MV-4-11 (cell line): ENCODE measurements at regions not wholly inside any gene's neighbourhood (a gene's known extent, or its start where the extent isn't known, plus 50 kb on each side); places are given as distances from the start of the nearest gene placed in this dataset.
"Not testable (repeated sequence)": the region's sequence is repeated elsewhere in the genome, so short reads cannot be mapped to it uniquely, and the experiment has no call there.

Experiments
- DNase-seq: peaks from one replicate; lab custom pipeline; 2025; lab: John Stamatoyannopoulos, UW

DNA sequence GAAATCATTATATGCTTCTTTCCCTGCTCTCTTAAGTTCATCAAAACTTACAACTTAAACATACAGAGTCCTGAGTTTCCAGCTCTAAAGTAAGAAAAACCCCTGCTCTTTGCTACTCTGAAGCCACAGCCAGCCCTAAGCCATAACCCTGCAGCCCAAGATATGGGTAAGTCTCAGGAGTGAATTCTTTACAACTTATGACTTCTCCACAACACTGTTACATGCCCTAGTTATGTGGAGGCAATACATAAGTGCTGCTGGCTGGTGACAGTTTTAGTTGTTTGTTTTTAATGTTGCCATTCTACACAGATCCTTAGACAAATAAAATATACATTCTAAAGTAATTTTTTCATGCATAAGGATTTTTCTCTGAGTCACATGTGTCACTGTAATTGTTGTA lies 100.2 kb downstream of the FBXO8 start:
- DNase-seq = no peak

DNA sequence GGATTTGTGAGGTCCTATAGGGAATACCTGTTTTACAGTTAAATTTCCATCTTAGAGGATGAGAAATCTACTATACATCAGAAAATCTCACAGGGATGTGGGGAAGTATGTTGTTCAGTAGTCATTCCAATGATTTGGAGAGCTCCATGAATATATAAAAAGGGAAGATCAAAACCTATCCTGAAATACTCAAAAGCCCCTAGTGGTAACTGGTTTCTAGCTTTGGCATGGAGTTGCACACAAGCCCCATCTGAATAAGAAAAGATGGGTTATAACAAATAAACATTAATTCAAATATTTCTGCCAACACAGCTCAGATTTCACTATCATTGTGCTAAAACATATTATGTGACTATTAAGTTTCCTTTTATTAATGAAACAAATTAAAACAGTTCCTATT lies 101.6 kb downstream of the FBXO8 start:
- no peak for DNase-seq

DNA sequence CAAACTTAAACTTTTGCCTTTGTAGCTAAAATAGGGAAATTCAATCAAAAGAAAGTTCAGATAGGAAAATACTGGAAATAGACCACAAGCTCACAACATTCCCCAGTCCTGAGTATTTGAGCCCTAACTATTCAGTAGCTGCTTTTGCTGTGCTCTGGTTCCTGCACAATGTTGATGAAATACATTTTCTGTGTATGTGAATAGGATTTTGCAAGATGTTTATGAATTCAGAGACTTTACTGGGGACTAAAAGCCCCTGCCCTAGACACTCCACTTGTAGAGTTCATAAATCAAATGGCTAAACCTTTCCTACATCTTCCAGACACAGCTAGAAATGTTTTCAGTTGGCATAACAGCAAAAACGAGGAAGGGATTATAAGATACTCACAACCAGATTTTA lies 105.9 kb downstream of the FBXO8 start:
- DNase-seq = no peak

GRCh38 chr4:174175836-174176235 lies 107.6 kb downstream of the FBXO8 start:
- not testable (repeated sequence) for DNase-seq

DNA sequence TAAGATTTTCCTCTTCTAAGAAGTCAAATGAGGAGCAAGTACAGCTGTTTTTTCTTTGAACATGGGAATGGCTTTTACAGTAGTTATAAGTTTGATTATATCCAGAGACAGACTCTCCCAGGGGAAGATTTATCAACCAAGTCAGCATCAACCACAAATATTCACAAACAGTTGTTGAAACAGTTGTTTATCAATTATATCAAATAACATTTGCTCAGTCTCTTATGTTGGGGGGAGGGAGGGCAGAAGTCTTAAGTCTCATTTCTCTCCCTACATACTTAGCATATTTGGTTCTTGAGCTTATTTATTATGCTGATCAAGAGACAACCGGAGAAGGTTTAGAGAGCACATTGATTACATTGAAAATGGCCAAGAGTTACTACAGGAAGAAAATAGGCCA lies 110.1 kb downstream of the FBXO8 start:
- no peak for DNase-seq

DNA sequence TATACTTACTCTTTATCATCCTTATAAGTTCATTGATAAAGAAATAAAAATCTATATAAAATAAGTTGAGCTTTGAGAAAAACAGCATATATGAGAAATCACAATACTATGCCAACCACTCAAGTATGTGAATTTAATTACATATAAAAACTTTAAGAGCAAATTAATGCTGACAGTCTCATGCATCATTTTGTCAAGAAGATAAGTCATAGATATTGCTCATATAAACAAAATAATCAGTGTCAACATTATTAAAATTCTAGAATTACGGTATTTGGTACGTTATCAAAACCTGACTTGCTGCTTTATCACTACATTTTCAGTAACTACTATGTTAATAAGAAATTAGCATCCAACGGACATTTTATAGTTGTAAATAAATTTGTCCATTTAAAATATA lies 111.2 kb downstream of the FBXO8 start:
- DNase-seq = no peak

DNA sequence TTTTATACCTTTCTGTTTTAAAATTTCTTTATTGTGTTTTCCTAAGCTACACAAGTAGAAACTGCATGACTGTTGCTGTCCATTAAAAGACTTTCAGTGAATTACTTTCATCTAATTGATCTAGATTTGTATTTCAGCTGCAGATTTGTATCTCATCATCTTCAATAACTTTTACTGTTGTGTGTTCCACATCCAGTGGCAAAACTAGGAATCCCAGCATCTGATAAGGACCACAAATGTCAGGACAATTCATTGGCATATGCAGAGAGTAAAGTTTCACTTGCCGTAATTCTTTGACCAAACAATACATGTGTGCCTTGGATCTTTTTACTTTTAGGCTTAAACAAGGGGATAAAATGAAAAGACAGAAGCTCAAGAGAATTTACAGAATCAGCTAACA lies 112.6 kb downstream of the FBXO8 start:
- no peak for DNase-seq

- no peak for DNase-seq
Observed at GRCh38 chr4:174170091-174170490, 113.4 kb downstream of the FBXO8 start.

DNA sequence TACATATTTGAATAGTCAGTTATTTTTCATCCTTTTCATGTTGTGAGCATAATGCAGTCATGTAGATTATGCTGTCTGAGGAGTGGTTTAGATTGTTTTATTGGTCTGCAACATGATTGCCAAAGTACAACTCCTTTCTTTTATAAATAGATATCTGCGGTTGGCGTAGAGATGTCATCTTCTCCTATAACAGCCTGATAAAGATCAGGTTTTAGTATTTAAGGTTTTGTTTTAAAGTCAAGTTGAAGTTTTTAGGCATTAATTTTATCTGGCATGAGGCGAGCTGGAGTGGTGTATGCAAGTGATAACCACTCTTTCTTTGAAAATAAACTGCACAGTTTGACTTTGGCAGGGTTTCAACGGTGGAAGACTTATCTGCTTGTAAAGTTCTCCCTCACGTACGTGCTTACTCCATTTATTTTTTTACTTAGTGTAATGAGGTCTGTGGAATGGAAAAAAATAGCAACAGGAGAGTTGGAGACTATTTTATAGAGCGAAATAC lies 126.3 kb downstream of the FBXO8 start:
- no peak for DNase-seq

GRCh38 chr4:174156239-174156826 lies 127.1 kb downstream of the FBXO8 start:
- peak; percentile 26 for DNase-seq

DNA sequence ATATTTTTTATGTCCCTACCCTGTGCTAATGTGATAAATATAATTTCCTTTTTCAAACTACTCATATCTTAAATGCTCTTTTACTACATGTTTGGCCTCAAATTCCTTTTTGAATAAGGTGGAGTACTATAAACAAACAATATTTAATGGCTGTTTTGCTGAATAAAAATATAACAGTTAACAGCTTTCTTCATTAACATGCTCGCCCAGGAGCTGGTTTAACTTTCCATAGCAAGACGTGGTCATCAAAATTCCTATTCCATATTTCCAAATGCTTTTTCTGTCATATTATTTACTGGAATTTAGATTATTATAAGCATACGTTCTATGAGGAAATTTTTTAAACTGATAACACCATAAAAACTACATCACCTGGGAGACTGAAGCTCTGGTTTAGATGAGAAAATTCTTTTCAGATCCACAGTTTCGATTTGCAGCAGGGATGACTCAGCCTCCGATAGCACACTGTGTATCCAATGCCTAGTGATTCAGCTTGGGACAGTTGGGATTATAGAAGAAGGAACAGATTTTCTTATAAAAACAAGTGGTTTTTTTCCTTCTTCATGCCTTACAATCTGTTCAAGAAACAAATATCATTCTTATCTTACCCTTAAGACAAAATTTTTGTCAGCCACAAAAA lies 129.1 kb downstream of the FBXO8 start:
- DNase-seq = no peak

DNA sequence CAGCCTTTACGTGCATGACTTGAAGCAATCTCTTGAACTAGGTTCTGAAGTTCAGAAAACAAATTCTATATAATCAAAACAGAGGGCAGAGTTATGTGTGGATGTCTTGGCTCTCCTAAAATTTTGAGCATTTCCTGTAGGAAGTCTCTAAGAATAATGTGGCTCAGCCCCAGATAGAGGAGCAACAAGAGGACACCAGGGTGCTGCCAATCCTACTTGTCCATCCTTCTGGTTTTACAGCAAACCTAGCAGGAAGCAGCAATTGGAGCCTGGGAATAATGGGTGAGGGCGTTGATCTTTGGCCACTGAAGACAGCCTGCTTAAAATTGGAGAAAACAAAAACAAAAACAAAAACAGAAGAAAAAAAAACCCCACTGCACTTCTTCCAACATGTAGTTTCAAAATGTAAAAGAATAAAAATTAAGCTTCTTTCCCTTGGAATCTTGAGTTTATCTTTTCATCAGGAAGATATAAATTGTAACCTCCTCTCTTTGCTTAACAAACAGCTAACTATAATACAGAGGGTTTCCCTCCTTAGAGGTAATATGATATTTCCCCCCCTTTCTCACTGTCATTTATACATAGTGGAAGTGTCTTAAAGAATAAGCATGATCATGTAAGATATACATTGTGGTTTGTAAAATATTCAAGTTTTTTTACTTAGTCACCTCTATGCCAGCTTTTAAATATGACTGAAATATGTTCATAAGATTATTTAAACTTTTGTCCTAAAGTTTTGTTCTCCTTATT lies 130.6 kb downstream of the FBXO8 start:
- no peak for DNase-seq

GRCh38 chr4:174147863-174148262 lies 135.6 kb downstream of the FBXO8 start:
- no peak for DNase-seq

- no peak for DNase-seq
Observed at GRCh38 chr4:174144106-174144505, 139.4 kb downstream of the FBXO8 start.

GRCh38 chr4:174141876-174142275 lies 141.6 kb downstream of the FBXO8 start:
- no peak for DNase-seq

DNA sequence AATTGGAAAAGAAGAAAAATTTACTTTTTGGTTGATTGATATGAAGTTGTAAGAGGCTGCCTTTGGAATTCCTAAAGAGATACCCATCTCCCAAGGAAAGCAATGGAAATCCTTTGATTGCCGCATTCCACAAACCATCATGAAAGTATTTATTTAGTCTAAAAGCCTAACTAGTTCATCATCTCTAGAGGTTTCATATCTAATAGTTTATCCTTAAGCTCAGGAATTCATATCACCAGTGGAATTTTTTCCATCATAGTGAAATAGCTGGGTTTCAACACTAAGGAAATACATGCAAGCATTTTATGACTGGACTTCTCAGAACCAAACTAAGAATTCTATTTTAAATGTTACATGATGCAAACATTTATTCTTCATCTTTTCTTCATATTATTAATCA lies 144.9 kb downstream of the FBXO8 start:
- DNase-seq = no peak

- DNase-seq = no peak
Observed at GRCh38 chr4:174137698-174138097, 145.8 kb downstream of the FBXO8 start.

DNA sequence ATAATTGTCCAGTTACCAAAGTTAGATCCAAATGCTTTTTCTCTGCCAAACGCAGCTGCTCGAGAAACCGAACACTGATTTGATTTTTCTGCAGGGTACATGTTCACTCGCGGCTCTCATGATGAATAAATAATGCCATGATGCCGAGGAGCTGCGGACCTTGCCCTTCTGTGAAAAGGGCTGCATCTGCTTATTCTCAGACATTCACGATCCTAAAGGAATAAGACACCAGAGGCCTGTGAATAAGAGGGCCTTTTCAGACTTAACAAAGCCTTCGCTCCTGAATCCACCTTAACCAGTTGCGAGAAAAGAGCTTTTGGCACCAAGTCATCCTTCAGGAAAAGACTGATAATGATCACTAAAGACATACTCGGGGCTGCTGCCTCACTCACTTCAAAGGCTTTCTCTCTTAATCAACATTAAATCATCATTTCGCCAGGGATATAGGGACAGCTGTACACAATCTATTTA lies 147.5 kb downstream of the FBXO8 start:
- DNase-seq = no peak

DNA sequence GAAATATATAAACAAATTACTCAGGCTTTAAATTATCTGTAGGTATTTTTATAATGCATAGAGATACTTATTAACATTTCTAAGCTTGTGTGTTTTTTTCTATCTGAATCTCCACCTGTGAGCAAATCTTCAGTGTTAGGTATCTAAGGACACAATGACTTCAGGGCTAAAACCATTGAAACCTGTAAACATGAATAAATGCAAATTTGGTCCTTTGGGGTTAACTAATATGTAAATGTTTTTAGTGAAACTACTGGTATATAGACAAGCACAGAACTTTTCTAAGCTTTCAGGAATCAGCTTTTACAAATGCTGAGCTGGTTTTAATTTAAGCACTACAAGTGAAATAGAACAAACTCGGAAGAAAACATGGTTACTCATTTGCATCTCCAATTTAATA lies 147.9 kb downstream of the FBXO8 start:
- no peak for DNase-seq

GRCh38 chr4:174134361-174134760 lies 149.1 kb downstream of the FBXO8 start:
- no peak for DNase-seq

DNA sequence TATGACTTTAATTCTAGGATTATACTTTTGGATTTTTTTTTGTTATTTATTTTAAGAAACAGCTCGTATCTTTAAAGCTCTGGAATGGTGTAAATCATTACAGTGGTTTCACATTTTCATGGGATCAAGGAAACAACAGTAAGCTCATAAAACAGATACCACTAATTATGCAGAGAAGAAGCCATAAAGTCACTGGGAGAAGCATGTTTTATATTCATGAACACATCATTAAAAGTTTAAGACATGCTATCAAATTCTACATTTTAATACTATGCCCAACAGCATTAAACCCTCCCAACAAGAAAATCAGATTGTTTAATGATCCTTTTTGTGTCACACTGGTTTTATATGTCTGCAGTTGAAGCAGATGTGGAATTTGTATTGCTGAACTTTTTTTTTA lies 149.9 kb downstream of the FBXO8 start:
- no peak for DNase-seq

GRCh38 chr4:174131901-174132300 lies 151.6 kb downstream of the FBXO8 start:
- no peak for DNase-seq

DNA sequence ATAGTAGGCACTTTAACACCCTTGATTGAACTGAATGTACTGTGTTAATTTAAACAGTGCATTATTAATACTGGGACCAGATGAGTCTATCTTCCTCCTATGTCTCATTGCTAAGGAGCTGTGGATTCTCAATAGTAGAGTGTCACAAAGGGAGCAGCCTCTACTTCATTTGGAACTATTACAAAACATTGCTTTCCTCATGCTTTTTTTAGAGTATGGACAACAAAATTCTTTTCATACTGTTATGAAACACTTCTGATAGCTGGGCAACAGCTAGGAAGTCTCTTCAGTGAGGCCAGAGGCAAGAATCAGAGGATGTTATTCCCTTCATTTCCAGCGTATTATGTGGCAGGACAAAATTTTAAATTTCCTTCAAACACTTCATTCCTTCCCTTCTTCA lies 160.8 kb downstream of the FBXO8 start:
- DNase-seq = no peak
